Erythroblast (primary cell): ENCODE measurements at regions not wholly inside any gene's neighbourhood (a gene's known extent, or its start where the extent isn't known, plus 50 kb on each side); places are given as distances from the start of the nearest gene placed in this dataset.

Source experiments
- GATA1 ChIP-seq: IDR thresholded peaks from 2 replicates; pipeline ENCODE4 v1.6.1; 2011; ENCODE audit warnings: low read depth, mild to moderate bottlenecking, control low read depth, low read length, moderate library complexity
- POLR2A ChIP-seq: IDR thresholded peaks from 2 replicates; pipeline ENCODE4 v1.6.1; 2011; ENCODE audit warnings: mild to moderate bottlenecking, low read length

GRCh38 chr12:107510211-107510610 is 175.4 kb upstream of the PWP1 start:
- TF ChIP-seq GATA1 (no peak), POLR2A (no peak)
